ENCODE measurements at regions not wholly inside any gene's neighbourhood (a gene's known extent, or its start where the extent isn't known, plus 50 kb on each side); places are given as distances from the start of the nearest gene placed in this dataset.

- peak; percentile 29; the same call in 1 of the 2 replicates for TF ChIP-seq CTCF (conservative IDR thresholded peaks at IDR 0.05; ENCODE audit: low read depth)
- DNase-seq (ENCODE audit: low spot score): peak; percentile 17
- ChIA-PET POLR2A (ENCODE audit: low non-redundant PET) (no interaction called here), CTCF (no interaction called here)
- H3K27ac ChIP-seq: no peak overlapping the region
Measured at GRCh38 chr5:9898319-9898718, 268.2 kb upstream of the TAS2R1 start.

- CTCF ChIA-PET: interaction anchor here (0.6 kb wide), 1 partner anchor 357 kb away, joined by 4 read pairs; no protein-coding TSS in a partner anchor
- no peak for DNase-seq (ENCODE audit: low spot score)
- no peak for TF ChIP-seq CTCF (conservative IDR thresholded peaks at IDR 0.05; ENCODE audit: low read depth)
Measured at GRCh38 chr5:9895302-9895645, 265.1 kb upstream of the TAS2R1 start.

GRCh38 chr5:9894571-9895301, 264.6 kb upstream of the TAS2R1 start:
- ChIA-PET CTCF (no interaction called here), POLR2A (ENCODE audit: low non-redundant PET) (no interaction called here)
- H3K27ac ChIP-seq: no peak overlapping the region
- no peak for TF ChIP-seq CTCF (conservative IDR thresholded peaks at IDR 0.05; ENCODE audit: low read depth)
- DNase-seq (ENCODE audit: low spot score): no peak

More at GRCh38 chr5:9895302-9895645, 265.1 kb upstream of the TAS2R1 start:
- POLR2A ChIA-PET (ENCODE audit: low non-redundant PET): no interaction called here
- no peak overlapping the region for H3K27ac ChIP-seq

GRCh38 chr5:9892696-9893095, 262.5 kb upstream of the TAS2R1 start:
- ChIA-PET CTCF (no interaction called here), POLR2A (ENCODE audit: low non-redundant PET) (no interaction called here)
- no peak for DNase-seq (ENCODE audit: low spot score)
- TF ChIP-seq CTCF (conservative IDR thresholded peaks at IDR 0.05; ENCODE audit: low read depth): no peak
- no peak overlapping the region for H3K27ac ChIP-seq

GRCh38 chr5:9889511-9889910, 259.4 kb upstream of the TAS2R1 start:
- no peak for TF ChIP-seq CTCF (conservative IDR thresholded peaks at IDR 0.05; ENCODE audit: low read depth)

GRCh38 chr5:9888501-9888901, 258.4 kb upstream of the TAS2R1 start:
- no peak overlapping the region for H3K27ac ChIP-seq
- POLR2A ChIA-PET (ENCODE audit: low non-redundant PET): no interaction called here
- CTCF ChIA-PET: no interaction called here
- DNase-seq (ENCODE audit: low spot score): peak; percentile 58
- no peak for TF ChIP-seq CTCF (conservative IDR thresholded peaks at IDR 0.05; ENCODE audit: low read depth)

More at GRCh38 chr5:9889511-9889910, 259.4 kb upstream of the TAS2R1 start:
- H3K27ac ChIP-seq: no peak overlapping the region
- CTCF ChIA-PET: no interaction called here
- POLR2A ChIA-PET (ENCODE audit: low non-redundant PET): no interaction called here
- no peak for DNase-seq (ENCODE audit: low spot score)

Measured in RWPE1 (cell line).